Activated CD8-positive, alpha-beta memory T cell treated with anti-CD3 and anti-CD28 coated beads for 36 hours (primary cell): ENCODE measurements at regions not wholly inside any gene's neighbourhood (a gene's known extent, or its start where the extent isn't known, plus 50 kb on each side); places are given as distances from the start of the nearest gene placed in this dataset.

Experiments
- CTCF ChIA-PET: fragments of 350-600 bp; sonication (Branson Sonifier 250); formaldehyde crosslinking; loops from one replicate; lab custom pipeline; 2021; ENCODE audit warnings: antibody characterized with exemption; lab: Charles Lee
- POLR2A ChIA-PET: fragments of 350-600 bp; sonication (Branson Sonifier 250); formaldehyde crosslinking; loops from one replicate; lab custom pipeline; 2021; ENCODE audit warnings: antibody characterized with exemption; lab: Charles Lee

- CTCF ChIA-PET: no interaction called here
These were observed 232.6 kb upstream of the TPM1 start for GRCh38 chr15:62809968-62810260.

GRCh38 chr15:62812515-62812835 is 230.1 kb upstream of the TPM1 start:
- CTCF ChIA-PET: no interaction called here
- POLR2A ChIA-PET: no interaction called here

More at GRCh38 chr15:62809968-62810260, 232.6 kb upstream of the TPM1 start:
- POLR2A ChIA-PET: no interaction called here

- CTCF ChIA-PET: no interaction called here
These were observed 226.0 kb upstream of the TPM1 start for GRCh38 chr15:62816342-62817069.

DNA sequence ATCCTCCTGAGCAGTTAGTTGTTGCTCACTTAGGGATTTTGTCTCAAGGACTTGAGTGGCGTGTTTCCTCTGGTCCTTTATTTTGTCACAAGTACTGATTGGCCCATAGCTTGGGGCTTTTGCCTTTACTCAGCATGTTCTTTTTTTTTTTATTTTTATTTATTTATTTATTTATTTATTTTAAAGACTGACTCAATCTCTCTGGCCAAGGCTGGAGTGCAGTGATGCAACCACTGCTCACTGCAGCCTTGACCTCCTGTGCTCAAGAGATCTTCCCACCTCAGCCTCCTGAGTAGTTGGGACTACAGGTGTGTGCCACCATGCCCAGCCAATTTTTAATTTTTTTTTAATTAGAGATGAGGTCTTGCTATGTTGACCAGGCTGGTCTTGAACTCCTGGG is 223.9 kb upstream of the TPM1 start:
- CTCF ChIA-PET: interaction anchor here (0.7 to 1.2 kb wide), 2 partner anchors 11 to 28 kb away, joined by 3 read pairs; no protein-coding TSS in a partner anchor
- POLR2A ChIA-PET: no interaction called here

More at GRCh38 chr15:62816342-62817069, 226.0 kb upstream of the TPM1 start:
- POLR2A ChIA-PET: no interaction called here

DNA sequence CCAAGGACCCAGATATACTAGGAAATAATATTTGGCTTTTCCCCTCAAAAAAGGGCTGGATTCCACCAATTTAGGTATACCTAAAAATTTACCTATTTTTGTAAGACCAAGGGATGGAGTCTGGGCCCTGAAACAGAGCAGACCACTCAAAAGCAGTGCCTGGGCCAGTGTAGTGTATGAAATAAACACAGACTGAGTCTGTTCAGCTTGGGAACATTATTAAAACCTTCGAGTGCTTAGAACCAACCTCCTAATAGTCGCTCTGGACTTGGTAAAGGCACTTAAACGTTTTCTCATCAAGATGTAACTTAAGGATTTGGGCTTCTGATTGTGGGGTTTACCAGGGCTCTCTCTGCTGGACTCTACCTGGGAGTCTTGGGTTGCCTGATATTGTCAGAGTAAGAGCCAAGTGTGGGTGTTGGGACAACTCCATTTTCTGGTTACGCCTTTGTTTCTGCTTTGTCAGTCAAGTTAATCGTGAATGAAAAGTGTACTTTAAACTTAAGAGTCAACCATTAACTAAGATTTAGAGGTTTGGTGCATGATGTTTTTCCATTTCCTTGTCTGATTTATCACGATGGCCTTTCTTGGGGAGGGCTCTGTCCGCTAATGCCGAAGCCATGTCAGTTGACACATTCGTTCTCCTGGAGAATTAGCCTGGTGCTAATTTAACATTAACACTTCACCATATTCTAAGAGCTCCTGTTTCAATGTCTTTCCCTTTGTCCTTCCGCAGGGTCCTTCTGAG is 221.0 kb upstream of the TPM1 start:
- ChIA-PET POLR2A (no interaction called here), CTCF (no interaction called here)

DNA sequence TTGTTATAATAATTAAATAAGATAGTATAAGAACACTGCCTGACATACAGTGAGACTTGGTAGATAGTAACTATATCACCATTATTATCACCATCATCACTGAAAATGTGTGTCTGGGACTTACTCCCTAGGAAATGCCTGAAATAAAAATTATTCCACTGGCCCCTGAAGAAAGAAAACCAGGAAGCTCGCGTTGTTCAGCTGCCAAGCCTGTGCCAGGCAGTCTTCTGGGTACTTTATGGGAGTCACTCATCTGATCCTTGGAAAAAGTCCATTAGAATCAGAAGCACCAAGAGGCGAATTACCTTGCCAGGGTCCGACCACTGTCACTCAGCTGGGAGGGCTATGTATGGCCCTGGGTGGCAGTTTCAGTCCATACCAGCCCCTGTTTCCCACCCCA is 220.3 kb upstream of the TPM1 start:
- ChIA-PET CTCF (no interaction called here), POLR2A (no interaction called here)

GRCh38 chr15:62823561-62823960 is 219.0 kb upstream of the TPM1 start:
- CTCF ChIA-PET: no interaction called here
- POLR2A ChIA-PET: no interaction called here

DNA sequence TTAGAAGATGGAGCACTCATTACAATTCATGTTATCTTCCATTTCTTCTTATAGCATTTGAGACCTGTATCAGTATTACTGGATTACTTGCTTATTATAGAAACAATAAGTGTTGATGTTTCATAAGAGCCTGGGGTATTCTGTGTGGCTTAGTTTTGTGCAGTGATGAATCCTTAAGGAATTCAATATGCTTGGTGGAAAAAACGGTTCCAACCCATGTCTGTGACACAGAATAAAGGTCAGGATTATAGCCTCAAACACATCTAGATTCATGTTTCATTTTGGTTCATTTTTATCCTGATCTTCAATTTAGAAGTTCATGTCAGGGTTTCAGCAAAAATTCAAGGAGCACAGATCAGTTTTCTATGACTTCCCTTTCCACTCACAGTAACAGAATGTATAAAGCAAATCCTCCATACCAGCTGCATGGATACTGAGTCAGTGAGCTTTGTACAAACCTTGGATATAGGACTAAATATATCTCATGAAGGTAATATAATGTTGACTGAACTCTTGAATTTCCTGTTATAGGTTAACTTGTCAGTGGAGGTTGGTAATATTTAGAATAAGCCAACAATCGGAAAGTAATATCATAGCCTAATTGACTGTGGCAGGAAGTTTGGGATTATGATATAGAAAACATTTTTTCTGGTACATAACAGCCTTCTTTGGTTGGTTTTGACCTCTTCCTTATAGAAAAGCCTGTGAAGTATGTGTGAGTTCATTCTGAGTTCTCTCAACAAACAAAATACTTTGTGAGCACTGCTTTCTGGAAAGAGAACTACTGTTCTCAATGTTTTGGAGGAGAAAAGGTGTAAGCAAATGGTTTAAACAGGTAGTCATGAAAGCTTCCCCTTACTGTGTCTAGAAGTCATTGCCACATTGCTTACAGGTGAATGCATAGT is 218.2 kb upstream of the TPM1 start:
- ChIA-PET CTCF (no interaction called here), POLR2A (no interaction called here)

GRCh38 chr15:62825191-62825590 is 217.4 kb upstream of the TPM1 start:
- CTCF ChIA-PET: no interaction called here
- POLR2A ChIA-PET: no interaction called here

DNA sequence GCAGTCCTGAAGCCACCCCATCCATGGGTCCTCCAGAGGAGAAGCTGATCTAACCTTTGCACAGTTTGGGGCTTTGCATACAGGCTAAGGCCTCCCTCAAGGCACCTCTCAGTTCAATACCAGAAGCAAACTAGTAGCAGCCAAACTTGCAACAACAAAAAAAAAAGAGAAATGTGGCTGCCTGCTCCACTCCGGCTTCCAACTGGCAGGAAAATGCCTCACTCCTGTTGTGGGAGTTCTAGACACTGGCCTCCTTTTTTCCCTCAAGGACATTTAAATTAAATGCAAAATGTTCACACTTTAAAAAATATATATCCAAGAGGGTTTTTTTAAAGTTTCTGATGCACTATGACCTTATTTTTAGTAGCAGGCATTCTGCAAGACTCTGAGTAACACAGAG is 216.0 kb upstream of the TPM1 start:
- ChIA-PET CTCF (no interaction called here), POLR2A (no interaction called here)

- ChIA-PET CTCF (no interaction called here), POLR2A (no interaction called here)
These were observed 214.2 kb upstream of the TPM1 start for GRCh38 chr15:62828364-62828763.

DNA sequence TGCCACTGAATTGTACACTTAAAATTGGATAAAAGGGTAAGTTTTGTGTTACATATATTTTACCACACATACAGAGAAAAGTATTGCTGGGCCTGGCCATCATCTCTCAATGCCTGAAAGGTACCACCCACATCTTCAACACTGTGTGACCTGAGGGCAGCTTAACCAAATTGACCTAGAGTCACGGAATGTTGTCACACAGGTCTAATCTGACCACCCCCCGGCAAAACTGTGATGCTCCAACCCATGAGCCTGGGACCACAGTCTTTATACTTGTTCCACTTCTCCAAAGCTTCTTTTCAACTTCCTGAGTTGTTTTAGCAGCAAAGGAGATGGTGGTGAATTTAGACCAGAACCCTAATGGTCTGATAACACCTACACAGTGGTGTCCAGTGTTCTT is 210.3 kb upstream of the TPM1 start:
- CTCF ChIA-PET: no interaction called here
- POLR2A ChIA-PET: no interaction called here

GRCh38 chr15:62833646-62834045 is 208.9 kb upstream of the TPM1 start:
- CTCF ChIA-PET: interaction anchor here (0.7 kb wide), 1 partner anchor 579 kb away, joined by 3 read pairs; no protein-coding TSS in a partner anchor
- POLR2A ChIA-PET: no interaction called here

DNA sequence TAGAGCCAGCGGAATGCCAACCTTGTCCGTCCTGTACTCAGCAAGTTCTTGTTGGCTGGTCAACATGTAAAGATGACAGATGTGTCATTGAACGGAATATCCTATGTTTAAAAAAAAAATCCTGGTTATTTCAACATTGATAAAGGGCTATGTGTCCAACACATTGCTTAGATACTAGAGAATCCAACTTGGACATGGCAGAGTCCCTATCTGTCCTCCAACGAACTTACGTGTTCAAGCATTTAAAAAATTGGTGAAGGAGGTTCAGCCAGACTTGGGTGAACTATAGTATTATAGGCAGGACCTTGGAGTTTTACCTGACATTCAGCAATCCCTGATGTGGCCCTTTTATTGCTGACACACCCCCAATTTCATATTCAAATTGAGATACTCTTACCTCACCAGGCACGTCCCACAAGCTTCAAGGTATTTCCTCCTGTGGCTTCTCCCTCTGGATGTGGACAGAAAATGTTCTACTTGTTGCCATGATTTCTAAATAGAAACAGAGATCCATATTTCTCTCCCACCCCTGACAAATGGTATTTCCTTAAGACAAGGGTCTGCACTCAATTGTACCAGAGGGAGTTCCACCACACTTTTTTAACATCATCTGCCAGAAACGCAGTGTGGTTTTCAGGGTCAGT is 207.7 kb upstream of the TPM1 start:
- ChIA-PET CTCF (no interaction called here), POLR2A (no interaction called here)

DNA sequence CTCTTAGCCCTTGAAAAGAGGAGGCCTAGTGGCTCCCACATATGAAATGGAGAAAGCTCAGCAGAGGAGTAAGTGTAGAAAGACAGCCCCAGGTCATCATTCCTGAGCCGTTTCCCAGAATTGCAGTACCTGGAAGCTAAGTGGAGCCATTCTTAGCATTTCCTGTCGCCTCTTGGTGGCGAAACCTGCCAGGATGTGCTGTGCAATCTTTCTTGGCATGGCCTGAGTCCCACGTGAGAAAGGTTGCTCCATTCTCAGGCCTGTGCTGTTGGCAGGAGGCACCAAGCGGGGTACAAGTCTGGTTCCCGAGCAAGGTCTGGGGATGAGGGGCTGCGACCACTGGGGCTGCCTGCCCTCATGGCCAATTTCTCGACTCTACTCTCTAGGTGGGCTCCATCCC is 207.2 kb upstream of the TPM1 start:
- ChIA-PET POLR2A (no interaction called here), CTCF (no interaction called here)

GRCh38 chr15:62835762-62836161 is 206.8 kb upstream of the TPM1 start:
- ChIA-PET CTCF (no interaction called here), POLR2A (no interaction called here)

GRCh38 chr15:62840526-62841268 is 201.8 kb upstream of the TPM1 start:
- CTCF ChIA-PET: no interaction called here
- POLR2A ChIA-PET: no interaction called here

DNA sequence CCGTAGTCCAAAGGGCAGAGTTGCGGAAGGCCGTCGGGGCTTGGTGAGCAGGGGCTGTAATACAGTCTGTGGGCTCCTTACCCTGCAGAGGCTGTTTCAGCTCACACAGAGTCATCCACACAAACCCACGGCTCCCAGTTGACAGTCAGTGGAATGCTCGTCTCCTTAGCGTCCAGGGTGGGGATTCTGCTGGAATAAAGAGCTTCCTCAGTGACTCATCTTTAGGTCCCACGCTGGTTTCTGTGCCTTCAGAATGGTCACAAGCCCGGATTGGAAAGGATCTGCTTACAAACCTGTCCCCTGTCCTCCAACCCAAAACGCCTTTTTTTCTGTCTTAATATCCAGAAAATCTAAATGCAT is 201.3 kb upstream of the TPM1 start:
- ChIA-PET POLR2A (no interaction called here), CTCF (no interaction called here)

DNA sequence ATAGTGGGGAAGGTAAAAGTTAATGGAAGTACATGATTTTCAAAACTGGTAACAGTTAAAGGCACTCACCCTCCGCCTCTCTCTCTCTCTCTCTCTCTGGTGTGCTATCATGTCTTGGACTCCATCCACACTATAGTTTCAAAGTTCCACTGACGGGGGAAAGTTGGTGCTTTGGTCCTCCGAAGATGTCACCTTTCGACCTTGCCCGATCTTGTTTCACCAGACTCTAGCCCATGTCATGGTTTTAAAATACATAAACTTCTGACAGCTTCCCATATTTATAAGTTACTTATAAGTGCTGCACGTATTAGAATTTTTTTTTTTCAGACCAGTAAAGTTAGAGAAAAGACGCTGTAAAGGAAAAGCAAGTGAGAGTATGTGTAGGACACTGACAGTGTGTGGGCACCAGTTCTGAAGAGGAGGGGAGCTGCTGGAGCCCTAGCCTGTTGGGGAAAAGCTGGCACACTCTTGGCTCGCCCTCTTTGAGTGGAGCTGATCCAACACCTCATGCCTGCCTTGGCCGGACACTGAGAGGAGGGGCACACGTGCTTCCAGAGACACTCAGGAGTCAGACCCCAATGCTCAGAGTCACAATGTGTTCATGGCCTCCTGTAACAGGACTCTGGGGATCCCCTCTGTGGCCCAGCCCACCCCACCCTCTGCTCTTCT is 200.5 kb upstream of the TPM1 start:
- POLR2A ChIA-PET: no interaction called here

More for the DNA sequence above, 200.5 kb upstream of the TPM1 start:
- CTCF ChIA-PET: no interaction called here
